GM18873 (cell line): ENCODE measurements at regions not wholly inside any gene's neighbourhood (a gene's known extent, or its start where the extent isn't known, plus 50 kb on each side); places are given as distances from the start of the nearest gene placed in this dataset.

Experiments used
- ATAC-seq: cut with Tn5 transposase; IDR thresholded peaks from one replicate; pipeline ENCODE4 v1.9.1; 2021; ENCODE audit warnings: mild to moderate bottlenecking, moderate library complexity, moderate number of reproducible peaks; ENCODE audit not compliant: unreplicated experiment, low FRiP score

DNA sequence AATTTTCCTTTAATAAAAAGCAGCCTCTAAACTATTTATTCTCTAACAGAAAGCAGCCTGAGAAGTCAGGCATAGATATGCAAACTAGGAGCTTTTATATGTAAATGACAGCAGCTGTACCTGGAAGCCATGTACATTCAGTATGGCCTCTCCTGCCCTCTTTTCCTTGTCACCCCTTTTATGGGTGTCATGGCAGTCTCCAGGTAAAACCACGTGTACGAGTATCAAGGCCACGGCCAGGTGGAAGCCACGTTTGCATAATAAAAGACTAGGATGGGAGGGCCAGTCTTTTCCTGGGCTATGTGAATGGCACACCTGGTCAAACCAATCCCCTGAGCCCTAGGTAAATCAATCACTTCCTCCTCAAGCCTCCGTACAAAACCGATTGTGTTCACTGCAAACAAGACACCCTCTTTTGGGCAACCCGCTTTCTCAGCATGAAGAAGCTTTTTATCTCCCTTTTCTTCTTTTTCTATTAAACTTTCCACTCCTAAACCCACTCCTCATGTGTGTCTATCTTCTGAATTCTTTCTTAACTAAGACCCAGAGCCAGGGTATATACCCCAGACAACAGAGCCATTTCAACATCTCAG, 419.5 kb upstream of the CTNND2 start:
- ATAC-seq = no peak

DNA sequence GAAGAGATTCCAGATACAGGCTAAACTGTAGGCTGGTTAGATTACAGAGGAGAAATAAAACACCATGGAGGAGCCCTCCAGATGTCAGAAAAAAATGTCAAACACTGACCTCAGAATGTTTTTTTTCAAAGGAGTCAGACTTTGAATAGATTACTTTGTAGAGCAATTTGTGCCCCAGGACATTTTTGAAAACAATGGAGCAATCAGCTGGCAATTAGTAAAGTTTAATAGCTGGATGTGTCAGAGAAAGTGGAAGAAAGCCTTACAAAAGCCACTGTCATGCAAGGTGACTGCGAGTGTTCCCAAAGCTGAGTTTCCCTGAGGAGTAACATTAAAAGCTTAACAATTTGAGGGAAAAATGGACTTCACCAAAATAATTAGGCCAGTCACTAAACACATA, 417.8 kb upstream of the CTNND2 start:
- no peak for ATAC-seq

GRCh38 chr5:12320331-12320730, 416.1 kb upstream of the CTNND2 start:
- ATAC-seq = no peak

DNA sequence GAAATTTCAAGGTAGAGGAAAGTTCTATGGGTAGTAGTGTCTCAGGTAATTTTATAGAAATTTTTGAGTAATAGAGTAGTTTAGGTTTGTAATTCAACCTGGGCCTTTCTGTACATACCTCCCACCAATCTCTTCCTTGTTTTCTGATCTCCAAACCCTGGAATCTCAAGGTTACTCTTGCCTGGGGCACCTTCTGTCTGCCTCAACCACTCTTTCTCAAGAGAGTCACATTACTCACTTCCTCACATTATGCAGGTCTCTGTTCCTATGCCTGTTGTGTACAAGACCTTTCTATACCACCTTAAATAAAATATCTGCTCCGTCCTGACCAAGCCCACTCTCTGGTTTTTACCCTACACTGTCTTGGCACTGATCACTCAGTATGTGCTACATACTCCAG, 412.6 kb upstream of the CTNND2 start:
- ATAC-seq = no peak

- no peak for ATAC-seq
These were observed 411.2 kb upstream of the CTNND2 start for GRCh38 chr5:12315461-12315860.

DNA sequence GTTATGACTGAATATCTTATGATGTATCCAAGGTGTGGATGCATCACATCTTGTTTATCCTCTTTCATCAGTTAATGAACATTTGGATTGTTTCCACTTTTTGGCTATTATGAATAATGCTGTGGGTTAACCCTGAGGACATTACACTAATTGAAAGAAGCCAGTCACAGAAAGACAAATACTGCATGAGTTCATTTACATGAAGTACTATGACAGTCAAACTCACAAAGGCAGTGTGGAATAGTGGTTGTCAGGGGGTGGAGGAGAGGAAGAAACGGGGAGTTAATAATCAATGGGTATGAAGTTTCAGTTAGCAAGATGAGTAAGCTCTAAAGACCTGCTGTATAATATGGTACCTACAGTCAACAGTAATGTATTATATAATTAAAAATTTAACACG, 409.4 kb upstream of the CTNND2 start:
- peak; percentile 89 for ATAC-seq

GRCh38 chr5:12312343-12312742, 408.1 kb upstream of the CTNND2 start:
- no peak for ATAC-seq

GRCh38 chr5:12294151-12294550, 389.9 kb upstream of the CTNND2 start:
- ATAC-seq = no peak

DNA sequence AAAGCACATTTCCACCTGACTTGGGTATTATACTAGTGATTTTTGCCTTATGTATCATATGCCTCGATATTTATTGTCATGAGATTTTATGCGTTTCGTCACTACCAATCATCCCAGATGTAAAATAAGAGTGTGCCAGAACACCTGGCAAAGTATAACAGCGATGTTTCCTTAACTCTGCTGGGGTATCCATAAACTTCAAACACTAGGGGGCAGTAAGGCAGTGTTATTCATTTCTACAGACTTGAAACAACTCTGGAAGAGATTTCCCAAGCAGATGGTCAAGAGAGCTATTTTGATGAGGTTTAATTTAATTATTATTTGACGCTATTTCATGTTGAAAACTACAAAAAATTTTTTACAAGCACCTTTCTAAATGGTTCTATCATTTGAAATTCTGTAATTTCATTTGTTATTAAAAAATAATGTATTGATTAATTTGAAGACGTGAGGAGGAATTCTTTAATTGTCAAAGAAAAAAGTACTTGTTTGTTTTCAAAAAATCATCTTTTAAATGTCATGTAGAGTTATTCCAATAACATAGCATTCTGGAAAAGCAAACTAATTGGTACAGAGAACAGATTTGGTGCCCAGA, 388.5 kb upstream of the CTNND2 start:
- ATAC-seq = no peak

GRCh38 chr5:12284604-12285003, 380.4 kb upstream of the CTNND2 start:
- no peak for ATAC-seq

DNA sequence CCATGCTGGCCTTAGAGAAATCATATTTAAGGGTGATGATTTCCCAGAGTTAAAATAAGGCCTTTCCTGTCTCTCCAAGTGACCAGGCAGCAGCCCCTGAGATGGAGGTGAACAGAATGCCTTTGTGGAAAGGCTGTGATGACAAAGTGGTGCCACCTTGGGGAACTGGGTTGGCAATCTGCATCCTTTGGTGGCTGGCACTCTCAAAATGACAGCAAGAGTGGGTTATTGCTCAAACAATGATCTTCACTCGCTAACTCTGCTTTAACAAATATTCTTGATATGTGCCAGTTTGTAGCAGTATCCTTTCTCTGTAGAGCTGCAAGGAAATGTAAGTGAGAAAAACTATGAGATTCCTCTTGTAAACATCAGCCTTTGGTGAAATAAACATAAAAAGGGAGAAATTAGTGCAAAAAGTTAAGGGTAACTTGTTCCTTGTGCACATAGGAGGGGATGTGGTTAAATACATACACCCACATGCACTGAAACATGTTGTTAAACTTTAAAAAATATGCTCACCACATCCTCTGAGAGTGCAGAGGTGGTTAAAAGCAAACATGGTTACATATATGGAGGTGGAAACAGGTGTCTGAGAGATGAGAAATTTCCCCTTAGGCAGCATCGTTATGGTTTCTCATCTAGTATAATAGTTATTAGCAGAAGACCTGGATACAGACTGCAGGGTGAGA, 373.4 kb upstream of the CTNND2 start:
- ATAC-seq = peak; percentile 98

- ATAC-seq = no peak
These were observed 370.0 kb upstream of the CTNND2 start for GRCh38 chr5:12274236-12274635.

DNA sequence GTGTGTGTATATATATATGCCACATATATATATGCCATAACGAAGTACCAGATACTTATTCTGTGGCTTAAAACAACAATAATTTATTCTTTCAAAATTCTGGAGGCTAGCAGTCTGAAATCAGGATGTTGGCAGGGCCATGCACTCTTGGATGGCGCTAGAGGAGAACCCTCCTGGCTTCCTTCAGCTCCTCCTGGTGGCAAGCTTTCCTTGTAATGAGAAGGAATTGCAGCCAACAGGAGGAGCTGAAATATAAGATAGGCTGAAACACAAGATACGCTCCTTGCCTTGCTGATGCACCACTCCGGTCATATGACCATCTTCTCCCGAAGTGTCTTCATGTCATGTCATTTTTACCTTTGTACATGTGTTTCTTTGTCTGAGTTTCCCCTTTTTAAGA, 368.1 kb upstream of the CTNND2 start:
- no peak for ATAC-seq

DNA sequence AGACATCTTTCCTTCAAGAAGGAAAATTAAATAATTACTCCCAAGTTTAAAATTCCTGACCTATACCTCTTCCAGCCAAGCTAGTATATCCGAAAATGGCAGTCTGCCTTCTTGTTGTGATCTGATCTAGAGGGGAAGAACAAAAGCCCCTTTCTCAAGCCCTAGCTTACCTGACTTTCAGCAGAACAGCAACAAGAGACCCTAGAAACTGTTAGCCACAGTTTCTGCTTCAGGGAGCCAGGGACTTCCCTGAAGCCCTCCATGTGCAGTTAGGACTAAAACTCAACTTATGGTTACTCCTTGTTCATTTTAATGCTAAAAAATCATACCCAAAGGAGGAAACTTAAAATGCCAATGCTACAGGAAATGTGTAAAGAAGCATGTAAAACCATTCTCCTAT, 366.7 kb upstream of the CTNND2 start:
- ATAC-seq = no peak

DNA sequence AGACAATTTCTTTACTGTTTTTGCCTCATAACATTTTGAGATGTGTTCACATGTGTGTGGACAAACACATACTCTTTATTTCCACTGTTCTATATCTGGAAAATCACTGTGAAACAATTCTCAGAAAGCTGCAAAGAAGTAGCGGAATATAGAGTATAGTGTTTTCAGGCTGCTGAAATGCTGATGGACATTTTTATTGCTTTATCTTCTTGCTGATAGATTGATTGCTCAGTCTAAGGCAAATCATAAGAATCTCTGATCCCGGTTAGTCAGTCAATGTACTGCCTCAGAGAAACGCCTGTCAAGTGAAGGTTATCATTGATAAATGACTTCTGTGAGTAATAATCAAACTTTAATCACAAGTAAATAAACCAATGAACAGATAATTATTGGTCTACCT, 364.9 kb upstream of the CTNND2 start:
- no peak for ATAC-seq

DNA sequence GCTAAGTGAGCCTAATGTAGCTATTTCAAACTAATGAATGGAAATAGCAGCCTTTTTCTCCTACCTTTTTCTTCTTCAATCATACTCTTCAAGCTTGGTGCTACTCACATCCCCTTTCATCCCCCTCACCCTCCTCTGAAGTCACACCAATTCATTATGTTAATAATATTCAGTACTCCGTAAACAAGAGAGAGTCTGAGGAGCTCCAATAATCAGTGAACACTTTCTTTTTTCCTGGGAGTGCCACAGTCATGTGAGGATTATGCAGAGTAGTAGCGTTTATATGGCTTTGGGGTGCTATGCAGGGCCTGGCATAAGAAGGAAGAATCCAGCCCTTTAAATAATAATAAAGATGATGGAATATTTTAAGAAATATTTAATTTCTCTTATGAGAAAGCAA, 354.3 kb upstream of the CTNND2 start:
- no peak for ATAC-seq

DNA sequence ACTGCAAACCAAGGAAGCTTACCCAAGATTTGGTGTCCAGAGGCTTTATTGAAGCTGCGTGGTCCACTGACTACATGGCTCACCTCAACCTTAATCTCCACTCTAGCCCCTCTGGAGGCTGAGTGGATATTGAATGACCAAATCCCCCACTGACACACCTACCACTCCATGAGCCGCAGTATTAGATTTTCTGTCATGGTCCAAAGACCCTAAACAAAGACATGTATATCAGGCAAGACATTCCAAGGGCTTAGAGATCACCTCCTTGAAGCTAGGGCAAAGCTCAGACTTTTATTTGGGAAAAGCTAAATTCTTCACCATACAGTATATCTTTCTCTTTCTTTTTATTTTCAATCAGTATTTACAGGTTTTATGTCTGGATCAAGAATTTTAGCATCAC, 346.2 kb upstream of the CTNND2 start:
- ATAC-seq = no peak

DNA sequence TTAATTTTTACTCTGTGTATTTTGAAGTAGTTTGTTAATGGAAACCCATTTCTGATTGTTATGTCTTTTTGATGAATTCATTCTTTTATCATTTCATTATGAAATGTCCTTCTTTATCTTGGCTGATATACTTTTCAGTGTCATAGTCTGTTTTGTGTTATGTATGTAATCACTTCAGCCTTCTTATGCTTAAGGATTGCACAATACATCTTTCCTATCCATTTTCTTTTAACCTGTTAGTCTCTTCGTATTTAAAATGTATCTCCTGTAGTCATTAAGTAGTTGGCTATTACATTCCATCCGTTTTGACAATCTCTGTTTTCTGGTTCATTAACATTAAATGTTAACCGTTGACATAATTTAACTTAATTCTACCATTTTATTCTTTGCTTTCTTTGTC, 344.6 kb upstream of the CTNND2 start:
- ATAC-seq = no peak

GRCh38 chr5:12246036-12246435, 341.8 kb upstream of the CTNND2 start:
- ATAC-seq = no peak

GRCh38 chr5:12245429-12245828, 341.2 kb upstream of the CTNND2 start:
- no peak for ATAC-seq

DNA sequence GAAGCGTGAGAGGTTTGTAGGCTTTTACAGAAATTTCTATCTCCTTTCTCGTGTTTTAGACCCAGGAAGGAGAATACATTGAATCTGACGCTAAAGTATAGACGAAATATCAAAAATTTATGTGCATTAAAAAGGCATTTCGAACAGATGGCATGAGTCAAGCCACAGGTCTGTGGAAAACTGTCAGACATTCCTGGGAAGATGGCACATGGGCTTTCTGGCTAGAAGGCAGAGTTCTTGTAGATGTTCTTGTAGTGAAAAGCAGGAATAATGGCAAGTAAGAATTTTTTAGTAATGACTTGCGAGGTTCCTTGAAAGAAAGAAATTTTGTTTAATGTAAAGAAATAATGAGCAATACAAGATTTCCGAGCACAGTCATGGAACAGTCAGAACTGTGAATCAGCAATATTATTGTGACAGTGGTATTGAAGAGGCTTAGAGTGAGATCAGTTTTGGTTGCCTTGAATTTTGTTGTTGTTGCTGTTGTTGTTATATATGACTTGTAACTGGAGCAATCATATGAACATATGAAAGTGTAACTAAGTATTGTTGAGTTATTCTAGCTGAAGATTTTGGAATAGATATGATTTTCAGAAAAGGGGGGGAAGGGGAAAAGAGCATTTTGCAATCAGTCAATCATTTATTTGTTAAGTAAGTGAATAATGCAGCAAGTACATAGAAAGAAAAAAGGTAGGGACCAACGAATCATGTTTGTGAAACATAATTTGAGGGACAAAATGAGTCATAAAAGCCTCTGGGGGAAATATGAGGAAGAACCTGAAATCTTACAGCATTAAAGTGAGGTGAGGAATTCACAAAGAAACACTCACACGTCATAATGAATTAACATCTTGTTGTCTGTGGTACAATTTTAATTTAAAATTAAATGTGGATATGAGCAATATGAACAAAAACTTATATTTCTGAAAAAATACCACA, 339.0 kb upstream of the CTNND2 start:
- no peak for ATAC-seq
